Panc1 (cell line): ENCODE measurements at regions not wholly inside any gene's neighbourhood (a gene's known extent, or its start where the extent isn't known, plus 50 kb on each side); places are given as distances from the start of the nearest gene placed in this dataset.

Source experiments
- ATAC-seq: fragments of 200-7000 bp; cut with Tn5 transposase; 2 replicates; pipeline ENCODE4 v1.9.1; 2020; ENCODE audit warnings: mild to moderate bottlenecking, moderate library complexity
- BruUV-seq: library from RNA; stranded (reverse); fragments of 400-500 nt; replicated peaks from 2 replicates; lab custom pipeline; 2021; lab: Mats Ljungman, UMichigan
- CTCF ChIA-PET: fragments of 300-600 bp; sonication (Branson Sonifier 250); formaldehyde crosslinking; loops from one replicate; lab custom pipeline; 2022; ENCODE audit warnings: antibody characterized with exemption; lab: Charles Lee
- POLR2A ChIA-PET: fragments of 300-600 bp; sonication (Branson Sonifier 250); formaldehyde crosslinking; loops from one replicate; lab custom pipeline; 2022; ENCODE audit warnings: antibody characterized with exemption; lab: Charles Lee
- DNase-seq: peaks from one replicate; pipeline ENCODE4 v3.0.0-alpha.2; 2010; ENCODE audit warnings: low read depth, low spot score
- H3K27ac ChIP-seq: 2 replicates; pipeline ENCODE4 v1.5.1; 2011; ENCODE audit warnings: mild to moderate bottlenecking, low read length, inconsistent platforms
- H3K27me3 ChIP-seq: fragments of 200-500 bp; sonication (Bioruptor generic); 2 replicates; pipeline ENCODE4 v1.6.0; 2014; ENCODE audit warnings: low read length, inconsistent platforms; ENCODE audit not compliant: control insufficient read depth, insufficient read depth
- H3K36me3 ChIP-seq: fragments of 200-500 bp; sonication (Bioruptor generic); 2 replicates; pipeline ENCODE4 v1.5.1; 2014; ENCODE audit warnings: inconsistent platforms, mild to moderate bottlenecking, low read length, moderate library complexity; ENCODE audit not compliant: control insufficient read depth, insufficient read depth
- H3K4me1 ChIP-seq: 2 replicates; pipeline ENCODE4 v1.5.1; 2011; ENCODE audit warnings: inconsistent platforms, mild to moderate bottlenecking, low read length, moderate library complexity; ENCODE audit not compliant: control insufficient read depth, insufficient read depth
- H3K4me3 ChIP-seq, 2 experiments: 2 replicates each; pipeline ENCODE4 v1.5.1; 2011 to 2012; ENCODE audit warnings: low read depth in 2 of 2, low read length in 2 of 2, mild to moderate bottlenecking in 2 of 2, inconsistent platforms in 1 of 2, moderate library complexity in 1 of 2
- H3K9me3 ChIP-seq: fragments of 200-500 bp; sonication (Bioruptor generic); 2 replicates; pipeline ENCODE4 v1.5.1; 2014; ENCODE audit warnings: low read depth, mild to moderate bottlenecking, inconsistent platforms, low read length, moderate library complexity; ENCODE audit not compliant: control insufficient read depth, insufficient read depth
- POLR2AphosphoS5 ChIP-seq: IDR thresholded peaks from 2 replicates; pipeline ENCODE4 v1.6.1; 2012; ENCODE audit warnings: mild to moderate bottlenecking, low read depth, low read length, moderate library complexity
- SIN3A ChIP-seq: IDR thresholded peaks from 2 replicates; pipeline ENCODE4 v1.6.1; 2012; ENCODE audit warnings: low read depth, mild to moderate bottlenecking, low read length, moderate library complexity, borderline replicate concordance; ENCODE audit not compliant: insufficient read depth
- TCF7L2 ChIP-seq: IDR thresholded peaks from 2 replicates; pipeline ENCODE4 v1.6.1; 2011; ENCODE audit warnings: mild to moderate bottlenecking, low read depth, low read length, inconsistent platforms
- in situ Hi-C: cut with HindIII; loops from 2 replicates; pipeline ENCODE4 v1.10.0; 2016; ENCODE audit warnings: low sequenced_read_pairs, low pct_unique_long_range_greater_than_20kb
- intact Hi-C: fragments of 100-400 bp; cut with micrococcal nuclease; formaldehyde crosslinking; loops from one replicate; pipeline ENCODE4 v1.10.0; 2022; ENCODE audit not compliant: unreplicated experiment
- TF ChIP-seq, protein P1 (sequence below): fragments of 450-650 bp; IDR thresholded peaks from 2 replicates; pipeline ENCODE4 v1.5.1; 2017; ENCODE audit warnings: mild to moderate bottlenecking
- TF ChIP-seq, protein P2 (sequence below), 2 experiments: IDR thresholded peaks; 2 replicates each; pipeline ENCODE4 v1.6.1; 2011 to 2012; ENCODE audit warnings: low read depth in 2 of 2, control low read depth in 1 of 2, low read length in 1 of 2, mild to moderate bottlenecking in 1 of 2, moderate library complexity in 1 of 2; ENCODE audit not compliant: insufficient read depth in 1 of 2

DNA sequence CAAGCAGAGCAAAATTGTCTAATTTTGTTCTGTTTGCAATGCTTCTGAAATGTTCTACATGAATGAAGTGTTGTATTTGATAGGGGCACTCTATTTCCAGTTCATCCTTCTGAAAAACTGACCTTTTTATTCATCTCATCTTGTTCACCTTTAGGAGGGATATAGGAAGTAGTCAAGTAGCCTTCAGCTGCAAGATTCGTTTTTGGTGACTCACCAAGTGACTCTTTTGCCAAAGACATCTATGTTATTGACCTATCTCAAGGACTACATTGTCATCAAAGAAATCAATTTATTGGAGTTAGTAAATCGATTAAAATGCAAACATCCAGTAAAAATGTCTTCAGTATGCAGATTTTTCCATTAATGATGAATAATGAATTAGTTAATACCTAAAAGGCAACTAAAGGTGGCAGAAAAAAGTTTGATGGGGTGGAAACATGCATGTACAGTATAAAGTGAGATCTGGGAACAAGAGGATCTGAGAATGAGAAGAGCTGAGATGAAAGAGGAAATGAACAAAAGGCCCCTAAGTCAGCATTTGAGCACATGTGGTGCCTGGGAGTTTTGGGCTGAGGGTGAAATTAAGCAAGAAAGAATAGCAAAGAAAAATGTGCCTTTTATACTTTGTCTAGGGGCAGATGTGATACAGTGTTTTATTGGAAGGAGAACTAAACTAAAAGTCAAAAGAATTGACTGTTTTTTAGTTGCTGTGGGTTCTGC lies 255.1 kb upstream of the LINC00305 start:
- Histone ChIP-seq H3K27me3 (no peaks in the 10 kb centered on the region), H3K9me3 (no peaks in the 10 kb centered on the region), H3K27ac (no peak overlapping the region), H3K4me1 (no peaks in the 10 kb centered on the region), H3K36me3 (no peaks in the 10 kb centered on the region), H3K4me3 (no peak overlapping the region)
- POLR2A ChIA-PET, result no interaction called here
- DNase-seq (no peak), ATAC-seq (no peak)
- CTCF ChIA-PET, result no interaction called here
- in situ Hi-C loops, result no loop called here
- intact Hi-C loops, result no loop called here
- BruUV-seq, result no TSS peak
- TF ChIP-seq, protein P1, sequence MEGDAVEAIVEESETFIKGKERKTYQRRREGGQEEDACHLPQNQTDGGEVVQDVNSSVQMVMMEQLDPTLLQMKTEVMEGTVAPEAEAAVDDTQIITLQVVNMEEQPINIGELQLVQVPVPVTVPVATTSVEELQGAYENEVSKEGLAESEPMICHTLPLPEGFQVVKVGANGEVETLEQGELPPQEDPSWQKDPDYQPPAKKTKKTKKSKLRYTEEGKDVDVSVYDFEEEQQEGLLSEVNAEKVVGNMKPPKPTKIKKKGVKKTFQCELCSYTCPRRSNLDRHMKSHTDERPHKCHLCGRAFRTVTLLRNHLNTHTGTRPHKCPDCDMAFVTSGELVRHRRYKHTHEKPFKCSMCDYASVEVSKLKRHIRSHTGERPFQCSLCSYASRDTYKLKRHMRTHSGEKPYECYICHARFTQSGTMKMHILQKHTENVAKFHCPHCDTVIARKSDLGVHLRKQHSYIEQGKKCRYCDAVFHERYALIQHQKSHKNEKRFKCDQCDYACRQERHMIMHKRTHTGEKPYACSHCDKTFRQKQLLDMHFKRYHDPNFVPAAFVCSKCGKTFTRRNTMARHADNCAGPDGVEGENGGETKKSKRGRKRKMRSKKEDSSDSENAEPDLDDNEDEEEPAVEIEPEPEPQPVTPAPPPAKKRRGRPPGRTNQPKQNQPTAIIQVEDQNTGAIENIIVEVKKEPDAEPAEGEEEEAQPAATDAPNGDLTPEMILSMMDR, result no peak
- TF ChIP-seq POLR2AphosphoS5, result no peak
- TF ChIP-seq, protein P2, sequence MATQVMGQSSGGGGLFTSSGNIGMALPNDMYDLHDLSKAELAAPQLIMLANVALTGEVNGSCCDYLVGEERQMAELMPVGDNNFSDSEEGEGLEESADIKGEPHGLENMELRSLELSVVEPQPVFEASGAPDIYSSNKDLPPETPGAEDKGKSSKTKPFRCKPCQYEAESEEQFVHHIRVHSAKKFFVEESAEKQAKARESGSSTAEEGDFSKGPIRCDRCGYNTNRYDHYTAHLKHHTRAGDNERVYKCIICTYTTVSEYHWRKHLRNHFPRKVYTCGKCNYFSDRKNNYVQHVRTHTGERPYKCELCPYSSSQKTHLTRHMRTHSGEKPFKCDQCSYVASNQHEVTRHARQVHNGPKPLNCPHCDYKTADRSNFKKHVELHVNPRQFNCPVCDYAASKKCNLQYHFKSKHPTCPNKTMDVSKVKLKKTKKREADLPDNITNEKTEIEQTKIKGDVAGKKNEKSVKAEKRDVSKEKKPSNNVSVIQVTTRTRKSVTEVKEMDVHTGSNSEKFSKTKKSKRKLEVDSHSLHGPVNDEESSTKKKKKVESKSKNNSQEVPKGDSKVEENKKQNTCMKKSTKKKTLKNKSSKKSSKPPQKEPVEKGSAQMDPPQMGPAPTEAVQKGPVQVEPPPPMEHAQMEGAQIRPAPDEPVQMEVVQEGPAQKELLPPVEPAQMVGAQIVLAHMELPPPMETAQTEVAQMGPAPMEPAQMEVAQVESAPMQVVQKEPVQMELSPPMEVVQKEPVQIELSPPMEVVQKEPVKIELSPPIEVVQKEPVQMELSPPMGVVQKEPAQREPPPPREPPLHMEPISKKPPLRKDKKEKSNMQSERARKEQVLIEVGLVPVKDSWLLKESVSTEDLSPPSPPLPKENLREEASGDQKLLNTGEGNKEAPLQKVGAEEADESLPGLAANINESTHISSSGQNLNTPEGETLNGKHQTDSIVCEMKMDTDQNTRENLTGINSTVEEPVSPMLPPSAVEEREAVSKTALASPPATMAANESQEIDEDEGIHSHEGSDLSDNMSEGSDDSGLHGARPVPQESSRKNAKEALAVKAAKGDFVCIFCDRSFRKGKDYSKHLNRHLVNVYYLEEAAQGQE (IDR thresholded peaks at IDR 0.05; ENCODE audit: insufficient read depth in 1 of 2, low read depth in 2 of 2, low read length in 1 of 2), result no peak
- no peak for TF ChIP-seq SIN3A

- ChIA-PET POLR2A (no interaction called here), CTCF (no interaction called here)
- TF ChIP-seq, protein P1, result no peak
- TF ChIP-seq SIN3A, result no peak
- no peak for TF ChIP-seq TCF7L2
- ATAC-seq (no peak), DNase-seq (no peak)
- H3K4me3 ChIP-seq, result no peak overlapping the region
- in situ Hi-C loops (no loop called here), intact Hi-C loops (no loop called here)
- no peaks in the 10 kb centered on the region for H3K4me1 ChIP-seq
- H3K27me3 ChIP-seq, result no peaks in the 10 kb centered on the region
- BruUV-seq, result no TSS peak
- no peaks in the 10 kb centered on the region for H3K9me3 ChIP-seq
- H3K27ac ChIP-seq, result no peak overlapping the region
- H3K36me3 ChIP-seq, result no peaks in the 10 kb centered on the region
Measured at GRCh38 chr18:64402636-64403035, 253.7 kb upstream of the LINC00305 start.
